Spleen (tissue), 11 donors: ENCODE measurements at regions not wholly inside any gene's neighbourhood (a gene's known extent, or its start where the extent isn't known, plus 50 kb on each side); places are given as distances from the start of the nearest gene placed in this dataset.

Experiments
- DNase-seq: peaks from one replicate; pipeline ENCODE4 v3.0.0-alpha.2; 2020
- H3K27ac ChIP-seq, 8 donors: fragments of 200-600 bp; sonication (generic) in 7 of 8; 1 replicate in 4 of 8; 2 replicates in 4 of 8; pipeline versions ENCODE4 v1.5.0 to v1.8.0; 2016 to 2021; ENCODE audit warnings: inconsistent platforms in 4 of 8, mild to moderate bottlenecking in 4 of 8, moderate library complexity in 1 of 8
- H3K27me3 ChIP-seq, 7 donors: fragments of 200-600 bp; sonication (generic) in 6 of 7; replicated peaks in 1 of 7; 1 replicate in 4 of 7; 2 replicates in 3 of 7; pipeline versions ENCODE4 v1.5.0 to v1.8.0; 2016 to 2021; ENCODE audit warnings: inconsistent platforms in 3 of 7, mild to moderate bottlenecking in 1 of 7
- H3K36me3 ChIP-seq, 6 donors: fragments of 200-600 bp; sonication (generic) in 5 of 6; 1 replicate in 4 of 6; 2 replicates in 2 of 6; pipeline versions ENCODE4 v1.5.0 to v1.8.0; 2016 to 2021; ENCODE audit warnings: inconsistent platforms in 2 of 6
- H3K4me1 ChIP-seq, 6 donors: fragments of 200-600 bp; sonication (generic) in 5 of 6; 1 replicate in 3 of 6; 2 replicates in 3 of 6; pipeline versions ENCODE4 v1.5.0 to v1.8.0; 2016 to 2021; ENCODE audit warnings: inconsistent platforms in 3 of 6
- H3K4me3 ChIP-seq, 8 donors: fragments of 200-600 bp; sonication (generic) in 7 of 8; 1 replicate in 4 of 8; 2 replicates in 4 of 8; pipeline versions ENCODE4 v1.5.0 to v1.8.0; 2016 to 2021; ENCODE audit warnings: inconsistent platforms in 4 of 8, mild to moderate bottlenecking in 4 of 8, moderate library complexity in 2 of 8
- H3K9me3 ChIP-seq, 8 donors: fragments of 200-600 bp; sonication (generic) in 7 of 8; 1 replicate in 4 of 8; 2 replicates in 4 of 8; pipeline versions ENCODE4 v1.5.0 to v1.8.0; 2016 to 2021; ENCODE audit warnings: inconsistent platforms in 4 of 8
- POLR2A ChIP-seq, 3 donors: fragments of 450-650 bp; IDR thresholded peaks; one replicate each; pipeline ENCODE4 v1.5.1; 2017; ENCODE audit warnings: antibody characterized with exemption in 3 of 3, mild to moderate bottlenecking in 1 of 3
- POLR2AphosphoS5 ChIP-seq, 3 donors: sonication (generic); formaldehyde crosslinking; IDR thresholded peaks; one replicate each; pipeline ENCODE4 v1.5.1; 2017; ENCODE audit warnings: antibody characterized with exemption in 3 of 3
- WGBS, 5 donors: extraction: QIAGEN DNeasy Blood & Tissue Kit in 3 of 5; methylation state at CpG; one replicate each; pipeline versions ENCODE4 v1.1.5 to v1.1.7; 2013 to 2018; 5-methylcytosine and 5-hydroxymethylcytosine counted together
- intact Hi-C: fragments of 100-400 bp; cut with DNase I; formaldehyde crosslinking; loops from one replicate; pipeline ENCODE4 v1.15.0; 2023; ENCODE audit warnings: low total_unique reads
- TF ChIP-seq, protein P1 (sequence below), 11 experiments: fragments of 200-600 bp in 7 of 11; fragments of 450-650 bp in 4 of 11; sonication (generic) in 4 of 11; IDR thresholded peaks in 8 of 11; conservative IDR thresholded peaks in 3 of 11; 1 replicate in 7 of 11; 2 replicates in 4 of 11; pipeline versions ENCODE4 v1.4.0 to v1.8.0; 2016 to 2021; ENCODE audit warnings: antibody characterized with exemption in 11 of 11, inconsistent platforms in 4 of 11, mild to moderate bottlenecking in 1 of 11
- donor health status: healthy with polysubstance abuse.
- donor health status: DM: no; HTN: no; CAD: no; lungs with moderate emphysema.
- donor health status: DM: no; HTN: no; CAD: no.
- donor health status: Bipolar disorder and iron deficiency.
- donor health status: healthy.
- donor health status: DM: no; HTN: no; CAD: no.
- donor health status: DM: yes; HTN: yes; CAD: no.

GRCh38 chr12:115255257-115255656 is 571.3 kb upstream of the TBX3 start:
- no peaks in the 10 kb centered on the region for H3K4me1 ChIP-seq
- no peak overlapping the region for H3K27ac ChIP-seq
- DNase-seq = no peak
- TF ChIP-seq POLR2A (IDR thresholded peaks at IDR 0.05) (no peak), POLR2AphosphoS5 (IDR thresholded peaks at IDR 0.05) (no peak)
- TF ChIP-seq, protein P1, sequence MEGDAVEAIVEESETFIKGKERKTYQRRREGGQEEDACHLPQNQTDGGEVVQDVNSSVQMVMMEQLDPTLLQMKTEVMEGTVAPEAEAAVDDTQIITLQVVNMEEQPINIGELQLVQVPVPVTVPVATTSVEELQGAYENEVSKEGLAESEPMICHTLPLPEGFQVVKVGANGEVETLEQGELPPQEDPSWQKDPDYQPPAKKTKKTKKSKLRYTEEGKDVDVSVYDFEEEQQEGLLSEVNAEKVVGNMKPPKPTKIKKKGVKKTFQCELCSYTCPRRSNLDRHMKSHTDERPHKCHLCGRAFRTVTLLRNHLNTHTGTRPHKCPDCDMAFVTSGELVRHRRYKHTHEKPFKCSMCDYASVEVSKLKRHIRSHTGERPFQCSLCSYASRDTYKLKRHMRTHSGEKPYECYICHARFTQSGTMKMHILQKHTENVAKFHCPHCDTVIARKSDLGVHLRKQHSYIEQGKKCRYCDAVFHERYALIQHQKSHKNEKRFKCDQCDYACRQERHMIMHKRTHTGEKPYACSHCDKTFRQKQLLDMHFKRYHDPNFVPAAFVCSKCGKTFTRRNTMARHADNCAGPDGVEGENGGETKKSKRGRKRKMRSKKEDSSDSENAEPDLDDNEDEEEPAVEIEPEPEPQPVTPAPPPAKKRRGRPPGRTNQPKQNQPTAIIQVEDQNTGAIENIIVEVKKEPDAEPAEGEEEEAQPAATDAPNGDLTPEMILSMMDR (IDR thresholded peaks at IDR 0.05 in 8 of 11, conservative IDR thresholded peaks at IDR 0.05 in 3 of 11) = no peak
- H3K27me3 ChIP-seq = no peaks in the 10 kb centered on the region
- intact Hi-C loops = no loop called here
- H3K4me3 ChIP-seq = no peak overlapping the region
- H3K36me3 ChIP-seq = no peaks in the 10 kb centered on the region
- no peaks in the 10 kb centered on the region for H3K9me3 ChIP-seq

DNA sequence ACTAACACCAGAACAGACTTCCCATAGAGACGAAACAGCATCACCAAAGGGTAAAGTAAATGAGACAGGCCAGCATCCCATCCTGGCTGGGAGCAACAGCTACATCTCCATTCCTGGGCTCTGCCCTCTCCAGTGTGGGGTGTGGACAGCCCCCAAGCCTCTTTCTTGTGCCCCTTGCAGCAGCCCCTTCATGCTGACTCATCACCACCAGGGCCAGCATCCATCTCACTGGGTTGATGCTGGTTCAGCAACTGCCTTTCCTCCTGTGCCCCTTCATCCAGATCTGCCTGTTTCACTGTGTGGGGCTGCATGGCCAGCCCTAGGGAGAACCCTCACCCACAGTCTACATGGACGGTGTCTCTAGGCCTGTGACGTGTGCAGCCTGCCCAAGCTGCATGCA is 569.1 kb upstream of the TBX3 start:
- WGBS, 5 donors = 75 to 95% (median 90%) methylated on average over 3 of the region's 3 CpGs
- H3K27ac ChIP-seq = no peak overlapping the region
- no peaks in the 10 kb centered on the region for H3K9me3 ChIP-seq
- no peak for TF ChIP-seq POLR2A (IDR thresholded peaks at IDR 0.05)
- TF ChIP-seq POLR2AphosphoS5 (IDR thresholded peaks at IDR 0.05) = no peak
- no peaks in the 10 kb centered on the region for H3K27me3 ChIP-seq
- intact Hi-C loops = no loop called here
- no peaks in the 10 kb centered on the region for H3K36me3 ChIP-seq
- no peak for DNase-seq
- H3K4me1 ChIP-seq = no peaks in the 10 kb centered on the region
- no peak overlapping the region for H3K4me3 ChIP-seq

DNA sequence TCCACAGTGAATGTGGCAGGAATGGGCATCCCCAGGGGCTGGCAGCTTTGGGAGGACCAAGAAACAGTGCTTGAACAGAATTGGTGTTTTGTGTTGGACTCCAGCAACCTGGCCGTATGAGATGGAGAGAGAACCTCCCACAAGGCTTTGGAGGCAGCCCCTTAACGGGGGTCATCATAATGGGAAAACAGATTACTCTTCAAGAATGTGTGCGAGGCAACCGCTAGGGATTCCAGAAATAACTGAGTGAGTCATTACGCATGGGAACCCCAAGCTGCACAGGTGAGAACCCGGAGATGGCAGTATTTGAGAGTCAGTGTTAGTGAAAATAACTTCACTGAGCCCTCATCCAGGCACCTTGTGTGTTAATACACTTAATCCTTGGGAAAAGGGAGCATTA is 567.8 kb upstream of the TBX3 start:
- intact Hi-C loops = no loop called here
- no peaks in the 10 kb centered on the region for H3K9me3 ChIP-seq
- no peak for DNase-seq
- H3K4me1 ChIP-seq = no peaks in the 10 kb centered on the region
- no peaks in the 10 kb centered on the region for H3K36me3 ChIP-seq
- no peaks in the 10 kb centered on the region for H3K27me3 ChIP-seq
- H3K4me3 ChIP-seq = no peak overlapping the region
- 82 to 90% (median 88%) methylated on average over 6 of the region's 6 CpGs for WGBS, 5 donors
- TF ChIP-seq POLR2A (IDR thresholded peaks at IDR 0.05) (no peak), POLR2AphosphoS5 (IDR thresholded peaks at IDR 0.05) (no peak)
- TF ChIP-seq, protein P1 (IDR thresholded peaks at IDR 0.05 in 8 of 11, conservative IDR thresholded peaks at IDR 0.05 in 3 of 11) = no peak
- H3K27ac ChIP-seq = no peak overlapping the region

GRCh38 chr12:115249671-115250278 is 565.8 kb upstream of the TBX3 start:
- 74 to 92% (median 82%) methylated on average over 3 of the region's 3 CpGs for WGBS, 5 donors
- TF ChIP-seq, protein P1 (IDR thresholded peaks at IDR 0.05 in 8 of 11, conservative IDR thresholded peaks at IDR 0.05 in 3 of 11) = no peak
- TF ChIP-seq POLR2A (IDR thresholded peaks at IDR 0.05) (no peak), POLR2AphosphoS5 (IDR thresholded peaks at IDR 0.05) (no peak)
- Histone ChIP-seq H3K27me3 (no peaks in the 10 kb centered on the region), H3K36me3 (no peaks in the 10 kb centered on the region), H3K27ac (no peak overlapping the region), H3K9me3 (no peaks in the 10 kb centered on the region), H3K4me3 (no peak overlapping the region), H3K4me1 (no peaks in the 10 kb centered on the region)
- intact Hi-C loops = no loop called here
- no peak for DNase-seq

DNA sequence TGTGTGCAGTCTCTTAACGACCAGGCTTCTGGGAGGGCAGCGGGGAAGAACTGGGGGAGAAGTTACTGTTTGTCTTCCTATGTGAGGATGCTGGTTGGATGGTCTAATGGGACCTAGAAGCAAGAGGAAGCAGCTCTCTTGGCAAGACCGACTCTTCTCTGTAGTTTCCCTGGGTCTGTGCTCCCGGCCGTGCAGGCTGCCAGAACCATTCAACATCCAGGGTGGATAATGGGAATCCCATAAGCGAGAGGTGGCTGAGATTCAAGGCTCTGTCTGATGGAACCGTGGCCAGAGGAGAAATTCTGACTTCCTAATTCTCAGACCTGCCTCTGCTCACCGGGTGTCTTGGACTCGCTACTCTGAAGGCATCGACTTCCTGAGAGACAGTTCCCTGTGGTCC is 561.0 kb upstream of the TBX3 start:
- WGBS, 5 donors = 80 to 85% (median 82%) methylated on average over 10 of the region's 10 CpGs
- Histone ChIP-seq H3K27me3 (no peaks in the 10 kb centered on the region), H3K27ac (no peak overlapping the region), H3K4me3 (no peak overlapping the region), H3K4me1 (no peaks in the 10 kb centered on the region), H3K36me3 (no peaks in the 10 kb centered on the region), H3K9me3 (no peaks in the 10 kb centered on the region)
- intact Hi-C loops = no loop called here
- no peak for DNase-seq
- no peak for TF ChIP-seq POLR2A (IDR thresholded peaks at IDR 0.05)
- TF ChIP-seq, protein P1 (IDR thresholded peaks at IDR 0.05 in 8 of 11, conservative IDR thresholded peaks at IDR 0.05 in 3 of 11) = no peak
- TF ChIP-seq POLR2AphosphoS5 (IDR thresholded peaks at IDR 0.05) = no peak
